Thyroid gland (tissue), 4 donors: ENCODE measurements at regions not wholly inside any gene's neighbourhood (a gene's known extent, or its start where the extent isn't known, plus 50 kb on each side); places are given as distances from the start of the nearest gene placed in this dataset.

Source experiments
- DNase-seq, 2 donors: peaks; one replicate each; pipeline ENCODE4 v3.0.0-alpha.2; 2019
- H3K27ac ChIP-seq, 3 donors: fragments of 200-600 bp; sonication (generic); 1 replicate in 2 of 3; 2 replicates in 1 of 3; pipeline ENCODE4 v1.5.1; 2016 to 2019; ENCODE audit warnings: mild to moderate bottlenecking in 1 of 3, moderate library complexity in 1 of 3
- H3K27me3 ChIP-seq: fragments of 200-600 bp; sonication (generic); one replicate; pipeline ENCODE4 v1.5.1; 2019
- H3K36me3 ChIP-seq, 2 donors: fragments of 200-600 bp; sonication (generic); one replicate each; pipeline ENCODE4 v1.5.1; 2016 to 2019
- H3K4me1 ChIP-seq, 2 donors: fragments of 200-600 bp; sonication (generic); one replicate each; pipeline ENCODE4 v1.5.1; 2017 to 2019
- H3K4me3 ChIP-seq, 3 donors: fragments of 200-600 bp; sonication (generic); replicated peaks in 1 of 3; 1 replicate in 2 of 3; 2 replicates in 1 of 3; pipeline ENCODE4 v1.5.1; 2016; ENCODE audit warnings: mild to moderate bottlenecking in 1 of 3
- H3K9me3 ChIP-seq: fragments of 200-600 bp; sonication (generic); one replicate; pipeline ENCODE4 v1.5.1; 2017
- POLR2A ChIP-seq, 2 donors: fragments of 450-650 bp; IDR thresholded peaks; one replicate each; pipeline ENCODE4 v1.6.1; 2017; ENCODE audit warnings: antibody characterized with exemption in 2 of 2, mild to moderate bottlenecking in 2 of 2, moderate library complexity in 1 of 2
- WGBS, 2 donors: methylation state at CpG; one replicate each; pipeline ENCODE4 v1.1.5; 2017; 5-methylcytosine and 5-hydroxymethylcytosine counted together
- intact Hi-C: fragments of 100-400 bp; cut with DNase I; formaldehyde crosslinking; loops from one replicate; pipeline ENCODE4 v1.15.1; 2023
- TF ChIP-seq, protein P1 (sequence below), 6 experiments: fragments of 200-600 bp in 3 of 6; fragments of 450-650 bp in 3 of 6; sonication (generic) in 3 of 6; IDR thresholded peaks; one replicate each; pipeline ENCODE4 v1.5.1; 2016 to 2019; ENCODE audit warnings: antibody characterized with exemption in 6 of 6, mild to moderate bottlenecking in 2 of 6, inconsistent platforms in 1 of 6, moderate library complexity in 1 of 6

GRCh38 chrX:25976683-25977310 lies 161.3 kb upstream of the MAGEB18 start:
- Histone ChIP-seq H3K27me3 (no peaks in the 10 kb centered on the region), H3K4me3 (no peak overlapping the region), H3K27ac (no peak overlapping the region), H3K9me3 (no peaks in the 10 kb centered on the region), H3K4me1 (no peaks in the 10 kb centered on the region), H3K36me3 (no peaks in the 10 kb centered on the region)
- DNase-seq = no peak
- TF ChIP-seq, protein P1, sequence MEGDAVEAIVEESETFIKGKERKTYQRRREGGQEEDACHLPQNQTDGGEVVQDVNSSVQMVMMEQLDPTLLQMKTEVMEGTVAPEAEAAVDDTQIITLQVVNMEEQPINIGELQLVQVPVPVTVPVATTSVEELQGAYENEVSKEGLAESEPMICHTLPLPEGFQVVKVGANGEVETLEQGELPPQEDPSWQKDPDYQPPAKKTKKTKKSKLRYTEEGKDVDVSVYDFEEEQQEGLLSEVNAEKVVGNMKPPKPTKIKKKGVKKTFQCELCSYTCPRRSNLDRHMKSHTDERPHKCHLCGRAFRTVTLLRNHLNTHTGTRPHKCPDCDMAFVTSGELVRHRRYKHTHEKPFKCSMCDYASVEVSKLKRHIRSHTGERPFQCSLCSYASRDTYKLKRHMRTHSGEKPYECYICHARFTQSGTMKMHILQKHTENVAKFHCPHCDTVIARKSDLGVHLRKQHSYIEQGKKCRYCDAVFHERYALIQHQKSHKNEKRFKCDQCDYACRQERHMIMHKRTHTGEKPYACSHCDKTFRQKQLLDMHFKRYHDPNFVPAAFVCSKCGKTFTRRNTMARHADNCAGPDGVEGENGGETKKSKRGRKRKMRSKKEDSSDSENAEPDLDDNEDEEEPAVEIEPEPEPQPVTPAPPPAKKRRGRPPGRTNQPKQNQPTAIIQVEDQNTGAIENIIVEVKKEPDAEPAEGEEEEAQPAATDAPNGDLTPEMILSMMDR (IDR thresholded peaks at IDR 0.05) = no peak
- TF ChIP-seq POLR2A (IDR thresholded peaks at IDR 0.05) = no peak
- intact Hi-C loops = no loop called here
- WGBS, 2 donors = 40% methylated on average over 1 of the region's 10 CpGs; no CpG with 5 or more reads in 1 of the 2 donors

GRCh38 chrX:25998687-25999086 lies 139.5 kb upstream of the MAGEB18 start:
- WGBS, 2 donors = 88 to 94% methylated on average over 1 of the region's 1 CpG
- no peak for DNase-seq
- intact Hi-C loops = no loop called here
- H3K27me3 ChIP-seq = no peaks in the 10 kb centered on the region
- TF ChIP-seq POLR2A (IDR thresholded peaks at IDR 0.05) = no peak
- TF ChIP-seq, protein P1 (IDR thresholded peaks at IDR 0.05) = no peak
- H3K27ac ChIP-seq = no peak overlapping the region
- H3K36me3 ChIP-seq = no peaks in the 10 kb centered on the region
- H3K4me3 ChIP-seq = no peak overlapping the region
- no peaks in the 10 kb centered on the region for H3K9me3 ChIP-seq
- no peaks in the 10 kb centered on the region for H3K4me1 ChIP-seq

GRCh38 chrX:26007462-26007861 lies 130.7 kb upstream of the MAGEB18 start:
- H3K36me3 ChIP-seq = no peaks in the 10 kb centered on the region
- no peaks in the 10 kb centered on the region for H3K9me3 ChIP-seq
- no peaks in the 10 kb centered on the region for H3K27me3 ChIP-seq
- intact Hi-C loops = no loop called here
- H3K4me3 ChIP-seq = no peak overlapping the region
- TF ChIP-seq, protein P1 (IDR thresholded peaks at IDR 0.05) = no peak
- H3K4me1 ChIP-seq = no peaks in the 10 kb centered on the region
- no peak overlapping the region for H3K27ac ChIP-seq
- no peak for DNase-seq
- WGBS, 2 donors = 86 to 96% methylated on average over 2 of the region's 2 CpGs

DNA sequence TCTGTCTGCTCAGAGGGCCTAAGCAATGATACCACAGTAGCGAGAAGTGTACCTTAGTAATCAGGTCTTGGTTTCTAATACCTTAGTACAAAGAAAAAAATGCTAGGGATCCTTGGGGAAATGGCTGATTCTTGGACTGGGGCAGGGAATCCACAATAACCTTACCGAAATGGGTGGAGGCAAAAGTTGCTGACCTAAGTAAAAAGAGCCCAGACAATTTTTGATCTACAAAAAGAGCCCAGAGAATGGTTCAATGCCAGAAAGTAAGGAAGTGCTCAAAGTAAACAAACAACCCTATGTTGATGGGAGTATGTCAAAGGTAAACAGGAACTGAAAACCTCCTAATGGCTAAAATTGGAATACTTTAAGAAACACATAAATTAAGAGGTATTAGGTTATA lies 130.1 kb upstream of the MAGEB18 start:
- H3K27ac ChIP-seq = no peak overlapping the region
- 84 to 94% methylated on average over 2 of the region's 2 CpGs for WGBS, 2 donors
- no peaks in the 10 kb centered on the region for H3K4me1 ChIP-seq
- intact Hi-C loops = no loop called here
- no peaks in the 10 kb centered on the region for H3K36me3 ChIP-seq
- H3K27me3 ChIP-seq = no peaks in the 10 kb centered on the region
- TF ChIP-seq, protein P1 (IDR thresholded peaks at IDR 0.05) = no peak
- TF ChIP-seq POLR2A (IDR thresholded peaks at IDR 0.05) = no peak
- no peaks in the 10 kb centered on the region for H3K9me3 ChIP-seq
- H3K4me3 ChIP-seq = no peak overlapping the region
- DNase-seq = no peak

GRCh38 chrX:26008691-26009090 lies 129.5 kb upstream of the MAGEB18 start:
- Histone ChIP-seq H3K4me3 (no peak overlapping the region), H3K27me3 (no peaks in the 10 kb centered on the region), H3K27ac (no peak overlapping the region), H3K4me1 (no peaks in the 10 kb centered on the region), H3K9me3 (no peaks in the 10 kb centered on the region), H3K36me3 (no peaks in the 10 kb centered on the region)
- intact Hi-C loops = no loop called here
- WGBS, 2 donors = 63 to 79% methylated on average over 2 of the region's 2 CpGs
- DNase-seq = no peak
- no peak for TF ChIP-seq POLR2A (IDR thresholded peaks at IDR 0.05)
- TF ChIP-seq, protein P1 (IDR thresholded peaks at IDR 0.05) = no peak
